GM12891 (cell line): ENCODE measurements at regions not wholly inside any gene's neighbourhood (a gene's known extent, or its start where the extent isn't known, plus 50 kb on each side); places are given as distances from the start of the nearest gene placed in this dataset.
"Not testable (repeated sequence)": the region's sequence is repeated elsewhere in the genome, so short reads cannot be mapped to it uniquely, and the experiment has no call there.

Experiments
- POLR2A ChIP-seq: IDR thresholded peaks from 2 replicates; pipeline ENCODE4 v1.6.1; 2011; ENCODE audit warnings: low read depth, low read length, control low read depth
- POLR2AphosphoS5 ChIP-seq: IDR thresholded peaks from 2 replicates; pipeline ENCODE4 v1.6.1; 2011; ENCODE audit warnings: low read depth, low read length, control low read depth

DNA sequence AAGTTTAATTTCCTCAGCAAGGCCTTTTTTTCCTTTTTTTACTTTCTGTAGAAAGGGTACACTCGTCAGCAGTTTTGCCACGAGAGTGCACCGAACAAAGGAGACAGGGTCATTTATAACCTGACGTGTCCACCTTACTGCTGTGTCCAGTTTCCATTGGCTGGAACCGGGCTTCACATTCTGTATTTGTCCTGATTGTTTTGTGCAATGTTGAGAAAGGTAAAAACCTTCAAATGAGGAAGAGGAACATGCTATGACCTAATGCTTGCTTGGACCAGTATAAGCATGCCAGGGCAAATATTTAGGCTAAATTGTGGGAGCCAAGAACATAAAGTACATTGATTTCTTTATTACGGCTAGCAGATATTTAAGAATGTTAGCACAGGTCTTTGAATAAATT, 101.9 kb upstream of the STX18 start:
- TF ChIP-seq POLR2A, POLR2AphosphoS5: not testable (repeated sequence)
